ENCODE measurements at regions not wholly inside any gene's neighbourhood (a gene's known extent, or its start where the extent isn't known, plus 50 kb on each side); places are given as distances from the start of the nearest gene placed in this dataset.

- no peak for DNase-seq (ENCODE audit: low spot score)
Measured at GRCh38 chr20:48180618-48181017, 395.3 kb upstream of the SULF2 start.

- DNase-seq (ENCODE audit: low spot score), result no peak
Measured at GRCh38 chr20:48180024-48180423, 394.7 kb upstream of the SULF2 start.

GRCh38 chr20:48178633-48179032 lies 393.4 kb upstream of the SULF2 start:
- DNase-seq (ENCODE audit: low spot score), result no peak

- DNase-seq (ENCODE audit: low spot score), result no peak
Measured at GRCh38 chr20:48177058-48177457, 391.8 kb upstream of the SULF2 start.

- DNase-seq (ENCODE audit: low spot score), result no peak
Measured at GRCh38 chr20:48176139-48176538, 390.9 kb upstream of the SULF2 start.

- DNase-seq (ENCODE audit: low spot score), result peak; percentile 37
Measured at GRCh38 chr20:48175261-48175660, 390.0 kb upstream of the SULF2 start.

GRCh38 chr20:48172357-48172702 lies 387.0 kb upstream of the SULF2 start:
- DNase-seq (ENCODE audit: low spot score), result no peak

- no peak for DNase-seq (ENCODE audit: low spot score)
Measured at GRCh38 chr20:48171626-48172356, 386.5 kb upstream of the SULF2 start.

- no peak for DNase-seq (ENCODE audit: low spot score)
Measured at GRCh38 chr20:48171071-48171470, 385.8 kb upstream of the SULF2 start.

GRCh38 chr20:48170625-48171024 lies 385.3 kb upstream of the SULF2 start:
- no peak for DNase-seq (ENCODE audit: low spot score)

- DNase-seq (ENCODE audit: low spot score), result no peak
Measured at GRCh38 chr20:48169650-48170225, 384.5 kb upstream of the SULF2 start.

- no peak for DNase-seq (ENCODE audit: low spot score)
Measured at GRCh38 chr20:48166082-48166835, 381.0 kb upstream of the SULF2 start.

GRCh38 chr20:48165401-48165685 lies 380.1 kb upstream of the SULF2 start:
- peak; percentile 69 for DNase-seq (ENCODE audit: low spot score)

- DNase-seq (ENCODE audit: low spot score), result no peak
Measured at GRCh38 chr20:48164566-48165400, 379.5 kb upstream of the SULF2 start.

- DNase-seq (ENCODE audit: low spot score), result no peak
Measured at GRCh38 chr20:48164034-48164433, 378.8 kb upstream of the SULF2 start.

- no peak for DNase-seq (ENCODE audit: low spot score)
Measured at GRCh38 chr20:48163505-48163904, 378.2 kb upstream of the SULF2 start.

GRCh38 chr20:48162621-48163020 lies 377.3 kb upstream of the SULF2 start:
- no peak for DNase-seq (ENCODE audit: low spot score)

- no peak for DNase-seq (ENCODE audit: low spot score)
Measured at GRCh38 chr20:48159145-48160008, 374.1 kb upstream of the SULF2 start.

GRCh38 chr20:48158014-48158413 lies 372.7 kb upstream of the SULF2 start:
- peak; percentile 35 for DNase-seq (ENCODE audit: low spot score)

- DNase-seq (ENCODE audit: low spot score), result no peak
Measured at GRCh38 chr20:48156951-48157700, 371.8 kb upstream of the SULF2 start.

GRCh38 chr20:48156521-48156920 lies 371.2 kb upstream of the SULF2 start:
- DNase-seq (ENCODE audit: low spot score), result no peak
